HEK293 (cell line): ENCODE measurements at regions not wholly inside any gene's neighbourhood (a gene's known extent, or its start where the extent isn't known, plus 50 kb on each side); places are given as distances from the start of the nearest gene placed in this dataset.

Experiments used
- CTCF ChIA-PET: fragments of 350-600 bp; formaldehyde crosslinking; extraction: SDS; loops from one replicate; lab custom pipeline; 2021; ENCODE audit warnings: antibody characterized with exemption; lab: Yijun Ruan, JAX
- POLR2A ChIA-PET: fragments of 300-600 bp; formaldehyde crosslinking; extraction: SDS; loops from one replicate; lab custom pipeline; 2020; ENCODE audit warnings: antibody characterized with exemption, inconsistent platforms; lab: Yijun Ruan, JAX
- H3K27ac ChIP-seq: fragments of 200-500 bp; sonication (Bioruptor generic); 2 replicates; pipeline ENCODE4 v1.5.1; 2014; ENCODE audit warnings: low read depth, low read length, control low read depth, inconsistent platforms; ENCODE audit errors: extremely low read depth
- H3K36me3 ChIP-seq, 2 experiments: fragments of 200-500 bp in 1 of 2; sonication (Bioruptor generic) in 1 of 2; 1 replicate in 1 of 2; 2 replicates in 1 of 2; pipeline ENCODE4 v1.5.1; 2014 to 2017; ENCODE audit warnings: inconsistent platforms in 2 of 2, low read length in 2 of 2; ENCODE audit not compliant: control insufficient read depth in 2 of 2, insufficient read depth in 1 of 2
- H3K4me1 ChIP-seq: fragments of 200-500 bp; sonication (Bioruptor generic); 2 replicates; pipeline ENCODE4 v1.5.1; 2014; ENCODE audit warnings: mild to moderate bottlenecking, low read length, inconsistent platforms; ENCODE audit not compliant: control insufficient read depth, insufficient read depth
- H3K4me3 ChIP-seq: 2 replicates; pipeline ENCODE4 v1.5.1; 2011; ENCODE audit warnings: low read depth, mild to moderate bottlenecking, control low read depth, low read length, moderate library complexity
- H3K9me3 ChIP-seq: fragments of 200-500 bp; sonication (Bioruptor generic); 2 replicates; pipeline ENCODE4 v1.5.1; 2014; ENCODE audit warnings: low read depth, low read length, inconsistent platforms; ENCODE audit not compliant: control insufficient read depth, insufficient read depth
- AEBP2 ChIP-seq: fragments of 450-650 bp; formaldehyde crosslinking; IDR thresholded peaks from 2 replicates; pipeline ENCODE4 v1.5.1; 2016; ENCODE audit warnings: missing biosample characterization, missing genetic modification characterization, borderline replicate concordance
- ATF2 ChIP-seq: fragments of 450-650 bp; formaldehyde crosslinking; IDR thresholded peaks from 2 replicates; pipeline ENCODE4 v1.5.1; 2016; ENCODE audit warnings: missing biosample characterization, missing genetic modification characterization, low read depth
- BCL11A ChIP-seq: fragments of 450-650 bp; formaldehyde crosslinking; IDR thresholded peaks from 2 replicates; pipeline ENCODE4 v1.5.1; 2016; ENCODE audit warnings: low read depth, missing biosample characterization, missing genetic modification characterization
- GLIS2 ChIP-seq: fragments of 450-650 bp; formaldehyde crosslinking; IDR thresholded peaks from 2 replicates; pipeline ENCODE4 v1.5.1; 2016; ENCODE audit warnings: missing biosample characterization, missing genetic modification characterization
- HOXC10 ChIP-seq: sonication (generic); formaldehyde crosslinking; IDR thresholded peaks from 2 replicates; pipeline ENCODE4 v1.8.1; 2023; ENCODE audit warnings: mild to moderate bottlenecking, missing genetic modification reagents
- IKZF3 ChIP-seq: fragments of 450-650 bp; IDR thresholded peaks from 2 replicates; pipeline ENCODE4 v1.5.0; 2018; ENCODE audit warnings: missing biosample characterization, mild to moderate bottlenecking, missing genetic modification characterization, moderate library complexity
- KLF7 ChIP-seq: fragments of 450-650 bp; formaldehyde crosslinking; IDR thresholded peaks from 2 replicates; pipeline ENCODE4 v1.5.1; 2016; ENCODE audit warnings: missing biosample characterization, missing genetic modification characterization, borderline replicate concordance
- KLF8 ChIP-seq: fragments of 450-650 bp; formaldehyde crosslinking; IDR thresholded peaks from 2 replicates; pipeline ENCODE4 v1.5.1; 2016; ENCODE audit warnings: missing biosample characterization, missing genetic modification characterization
- WT1 ChIP-seq: fragments of 450-650 bp; formaldehyde crosslinking; IDR thresholded peaks from 2 replicates; pipeline ENCODE4 v1.5.1; 2016; ENCODE audit warnings: missing biosample characterization, missing genetic modification characterization
- ZBTB17 ChIP-seq: fragments of 450-650 bp; formaldehyde crosslinking; IDR thresholded peaks from 2 replicates; pipeline ENCODE4 v1.5.1; 2016; ENCODE audit warnings: missing biosample characterization, missing genetic modification characterization
- ZBTB48 ChIP-seq: fragments of 450-650 bp; formaldehyde crosslinking; IDR thresholded peaks from 2 replicates; pipeline ENCODE4 v1.5.1; 2016; ENCODE audit warnings: missing biosample characterization, missing genetic modification characterization
- ZBTB6 ChIP-seq: fragments of 450-650 bp; formaldehyde crosslinking; IDR thresholded peaks from 2 replicates; pipeline ENCODE4 v1.5.1; 2017; ENCODE audit warnings: missing biosample characterization, missing genetic modification characterization
- ZBTB8A ChIP-seq: fragments of 450-650 bp; formaldehyde crosslinking; IDR thresholded peaks from 2 replicates; pipeline ENCODE4 v1.5.1; 2016; ENCODE audit warnings: missing biosample characterization, missing genetic modification characterization
- ZEB2 ChIP-seq: fragments of 450-650 bp; formaldehyde crosslinking; IDR thresholded peaks from 2 replicates; pipeline ENCODE4 v1.5.1; 2016; ENCODE audit warnings: missing biosample characterization, missing genetic modification characterization
- ZFHX2 ChIP-seq: fragments of 450-650 bp; formaldehyde crosslinking; conservative IDR thresholded peaks from 2 replicates; pipeline ENCODE4 v1.5.1; 2016; ENCODE audit warnings: missing biosample characterization, missing genetic modification characterization
- ZNF10 ChIP-seq: fragments of 450-650 bp; formaldehyde crosslinking; IDR thresholded peaks from 2 replicates; pipeline ENCODE4 v1.5.1; 2017; ENCODE audit warnings: missing biosample characterization, missing genetic modification characterization
- ZNF138 ChIP-seq: fragments of 450-650 bp; formaldehyde crosslinking; IDR thresholded peaks from 2 replicates; pipeline ENCODE4 v1.5.1; 2016; ENCODE audit warnings: missing biosample characterization, missing genetic modification characterization, borderline replicate concordance
- ZNF157 ChIP-seq: fragments of 450-650 bp; formaldehyde crosslinking; IDR thresholded peaks from 2 replicates; pipeline ENCODE4 v1.5.1; 2016; ENCODE audit warnings: missing biosample characterization, missing genetic modification characterization
- ZNF175 ChIP-seq: fragments of 450-650 bp; formaldehyde crosslinking; IDR thresholded peaks from 2 replicates; pipeline ENCODE4 v1.5.1; 2016; ENCODE audit warnings: missing biosample characterization, missing genetic modification characterization
- ZNF211 ChIP-seq: fragments of 450-650 bp; formaldehyde crosslinking; IDR thresholded peaks from 2 replicates; pipeline ENCODE4 v1.5.1; 2016; ENCODE audit warnings: low read depth, missing biosample characterization, missing genetic modification characterization
- ZNF24 ChIP-seq: fragments of 450-650 bp; formaldehyde crosslinking; IDR thresholded peaks from 2 replicates; pipeline ENCODE4 v1.5.1; 2016; ENCODE audit warnings: missing biosample characterization, missing genetic modification characterization
- ZNF248 ChIP-seq: fragments of 450-650 bp; formaldehyde crosslinking; IDR thresholded peaks from 2 replicates; pipeline ENCODE4 v1.5.1; 2017; ENCODE audit warnings: missing biosample characterization, missing genetic modification characterization
- ZNF274 ChIP-seq, 2 experiments: fragments of 200-500 bp in 1 of 2; fragments of 450-650 bp in 1 of 2; sonication (Bioruptor generic) in 1 of 2; formaldehyde crosslinking in 1 of 2; IDR thresholded peaks; 2 replicates each; pipeline versions ENCODE4 v1.5.1 to v1.6.1; 2014 to 2016; ENCODE audit warnings: borderline replicate concordance in 1 of 2, inconsistent platforms in 1 of 2, low read length in 1 of 2, missing biosample characterization in 1 of 2, missing genetic modification characterization in 1 of 2
- ZNF433 ChIP-seq: fragments of 450-650 bp; formaldehyde crosslinking; IDR thresholded peaks from 2 replicates; pipeline ENCODE4 v1.5.1; 2016; ENCODE audit warnings: missing biosample characterization, missing genetic modification characterization, low read depth
- ZNF513 ChIP-seq: fragments of 450-650 bp; IDR thresholded peaks from 2 replicates; pipeline ENCODE4 v1.5.1; 2018; ENCODE audit warnings: missing biosample characterization, missing genetic modification characterization
- ZNF571 ChIP-seq: fragments of 450-650 bp; formaldehyde crosslinking; IDR thresholded peaks from 2 replicates; pipeline ENCODE4 v1.5.0; 2017; ENCODE audit warnings: missing biosample characterization, missing genetic modification characterization
- ZNF580 ChIP-seq: fragments of 450-650 bp; formaldehyde crosslinking; IDR thresholded peaks from 2 replicates; pipeline ENCODE4 v1.5.1; 2016; ENCODE audit warnings: missing biosample characterization, missing genetic modification characterization
- ZNF658 ChIP-seq: fragments of 450-650 bp; formaldehyde crosslinking; IDR thresholded peaks from 2 replicates; pipeline ENCODE4; 2016; ENCODE audit warnings: missing biosample characterization, missing genetic modification characterization
- ZNF777 ChIP-seq: fragments of 450-650 bp; formaldehyde crosslinking; IDR thresholded peaks from 2 replicates; pipeline ENCODE4 v1.5.1; 2017; ENCODE audit warnings: missing biosample characterization, missing genetic modification characterization, borderline replicate concordance
- ZNF837 ChIP-seq: fragments of 450-650 bp; formaldehyde crosslinking; IDR thresholded peaks from 2 replicates; pipeline ENCODE4 v1.5.1; 2016; ENCODE audit warnings: missing biosample characterization, missing genetic modification characterization

GRCh38 chr7:156162451-156162850 lies 350.2 kb upstream of the SHH start:
- no peak overlapping the region for H3K27ac ChIP-seq

GRCh38 chr7:156160811-156161210 lies 348.5 kb upstream of the SHH start:
- no peaks in the 10 kb centered on the region for H3K36me3 ChIP-seq
- no peak overlapping the region for H3K27ac ChIP-seq
- no peak overlapping the region for H3K4me3 ChIP-seq
- no peaks in the 10 kb centered on the region for H3K9me3 ChIP-seq
- POLR2A ChIA-PET: interaction anchor here (0.6 kb wide), 2 partner anchors 102 to 293 kb away, joined by 3 read pairs; no protein-coding TSS in a partner anchor
- CTCF ChIA-PET: no interaction called here
- no peaks in the 10 kb centered on the region for H3K4me1 ChIP-seq
- no peak for TF ChIP-seq ZNF157 (tag by site-specific recombination)
- peak; percentile 90 for TF ChIP-seq ZFHX2
- TF ChIP-seq WT1: no peak
- TF ChIP-seq ATF2 (tag by site-specific recombination): no peak
- no peak for TF ChIP-seq ZBTB17 (tag by site-specific recombination)
- no peak for TF ChIP-seq GLIS2 (tag by site-specific recombination)
- no peak for TF ChIP-seq KLF8 (tag by site-specific recombination)
- no peak for TF ChIP-seq ZNF777 (tag by site-specific recombination)
- no peak for TF ChIP-seq ZNF138 (tag by site-specific recombination)
- no peak for TF ChIP-seq IKZF3 (tag by site-specific recombination)
- TF ChIP-seq ZBTB6 (tag by site-specific recombination): no peak
- TF ChIP-seq ZNF10 (tag by site-specific recombination): no peak
- TF ChIP-seq ZNF175 (tag by site-specific recombination): no peak
- no peak for TF ChIP-seq ZEB2
- no peak for TF ChIP-seq ZBTB48
- TF ChIP-seq ZNF658 (tag by site-specific recombination): no peak
- TF ChIP-seq BCL11A: no peak
- TF ChIP-seq ZBTB8A: 0 out of 2 replicates have a peak, but pooled peaks have one; percentile 18
- TF ChIP-seq HOXC10 (CRISPR knock-in tag): no peak
- TF ChIP-seq ZNF248 (tag by site-specific recombination): no peak
- no peak for TF ChIP-seq ZNF211 (tag by site-specific recombination)
- no peak for TF ChIP-seq ZNF274 (IDR thresholded peaks at IDR 0.05; ENCODE audit: low read length)
- TF ChIP-seq ZNF274 (tag by site-specific recombination; IDR thresholded peaks at IDR 0.05; ENCODE audit: borderline replicate concordance): no peak
- no peak for TF ChIP-seq ZNF837 (tag by site-specific recombination)
- TF ChIP-seq AEBP2 (tag by site-specific recombination): no peak
- no peak for TF ChIP-seq ZNF580 (tag by site-specific recombination)
- peak; percentile 74; the same call in 1 of the 2 replicates for TF ChIP-seq KLF7 (tag by site-specific recombination)

More at GRCh38 chr7:156162451-156162850, 350.2 kb upstream of the SHH start:
- ChIA-PET POLR2A (no interaction called here), CTCF (no interaction called here)
- no peaks in the 10 kb centered on the region for H3K36me3 ChIP-seq
- no peaks in the 10 kb centered on the region for H3K4me1 ChIP-seq
- no peaks in the 10 kb centered on the region for H3K9me3 ChIP-seq
- no peak for TF ChIP-seq ZNF248 (tag by site-specific recombination)
- no peak for TF ChIP-seq ZNF433
- TF ChIP-seq ZNF513 (tag by site-specific recombination): no peak
- TF ChIP-seq ZNF24 (tag by site-specific recombination): no peak
- no peak for TF ChIP-seq ZNF837 (tag by site-specific recombination)
- TF ChIP-seq ZNF571 (tag by site-specific recombination): no peak
- no peak overlapping the region for H3K4me3 ChIP-seq
